Panc1 (cell line): ENCODE measurements at regions not wholly inside any gene's neighbourhood (a gene's known extent, or its start where the extent isn't known, plus 50 kb on each side); places are given as distances from the start of the nearest gene placed in this dataset.

Experiments used
- CTCF ChIP-seq: fragments of 450-650 bp; IDR thresholded peaks from 2 replicates; pipeline ENCODE4 v1.5.1; 2017; ENCODE audit warnings: mild to moderate bottlenecking
- POLR2AphosphoS5 ChIP-seq: IDR thresholded peaks from 2 replicates; pipeline ENCODE4 v1.6.1; 2012; ENCODE audit warnings: mild to moderate bottlenecking, low read depth, low read length, moderate library complexity
- REST ChIP-seq, 2 experiments: IDR thresholded peaks; 2 replicates each; pipeline ENCODE4 v1.6.1; 2011 to 2012; ENCODE audit warnings: low read depth in 2 of 2, control low read depth in 1 of 2, low read length in 1 of 2, mild to moderate bottlenecking in 1 of 2, moderate library complexity in 1 of 2; ENCODE audit not compliant: insufficient read depth in 1 of 2
- SIN3A ChIP-seq: IDR thresholded peaks from 2 replicates; pipeline ENCODE4 v1.6.1; 2012; ENCODE audit warnings: low read depth, mild to moderate bottlenecking, low read length, moderate library complexity, borderline replicate concordance; ENCODE audit not compliant: insufficient read depth

- TF ChIP-seq CTCF (no peak), POLR2AphosphoS5 (no peak), REST (IDR thresholded peaks at IDR 0.05; ENCODE audit: insufficient read depth in 1 of 2, low read depth in 2 of 2, low read length in 1 of 2) (no peak), SIN3A (no peak)
Measured at GRCh38 chr3:186440891-186441290, 78.9 kb upstream of the DGKG start.
